Esophagus squamous epithelium (tissue), 5 donors: ENCODE measurements at regions not wholly inside any gene's neighbourhood (a gene's known extent, or its start where the extent isn't known, plus 50 kb on each side); places are given as distances from the start of the nearest gene placed in this dataset.
"Not testable (repeated sequence)": the region's sequence is repeated elsewhere in the genome, so short reads cannot be mapped to it uniquely, and the experiment has no call there.

Source experiments
- DNase-seq: peaks from one replicate; lab custom pipeline; 2025; lab: John Stamatoyannopoulos, UW
- H3K27ac ChIP-seq, 4 donors: fragments of 200-600 bp; sonication (generic); one replicate each; pipeline ENCODE4 v1.5.1; 2016 to 2019; ENCODE audit warnings: mild to moderate bottlenecking in 1 of 4
- H3K27me3 ChIP-seq, 4 donors: fragments of 200-600 bp; sonication (generic); 1 replicate in 3 of 4; 2 replicates in 1 of 4; pipeline versions ENCODE4 v1.5.1 to v1.6.0; 2017 to 2021; ENCODE audit warnings: antibody characterized with exemption in 1 of 4
- H3K36me3 ChIP-seq, 3 donors: fragments of 200-600 bp; sonication (generic); one replicate each; pipeline ENCODE4 v1.5.1; 2016 to 2019
- H3K4me1 ChIP-seq, 3 donors: fragments of 200-600 bp; sonication (generic); one replicate each; pipeline ENCODE4 v1.5.1; 2017 to 2019
- H3K4me3 ChIP-seq, 4 donors: fragments of 200-600 bp; sonication (generic); 1 replicate in 3 of 4; 2 replicates in 1 of 4; pipeline ENCODE4 v1.5.1; 2016 to 2019; ENCODE audit warnings: mild to moderate bottlenecking in 2 of 4, moderate library complexity in 1 of 4
- H3K9me3 ChIP-seq, 3 donors: fragments of 200-600 bp; sonication (generic); one replicate each; pipeline ENCODE4 v1.5.1; 2016 to 2019
- CTCF ChIP-seq, 6 experiments: fragments of 450-650 bp in 4 of 6; fragments of 200-600 bp in 2 of 6; sonication (generic) in 2 of 6; IDR thresholded peaks; one replicate each; pipeline ENCODE4 v1.5.1; 2016 to 2019; ENCODE audit warnings: antibody characterized with exemption in 6 of 6, mild to moderate bottlenecking in 4 of 6, moderate library complexity in 4 of 6
- POLR2A ChIP-seq, 4 donors: fragments of 450-650 bp; IDR thresholded peaks; one replicate each; pipeline ENCODE4 v1.6.1; 2017; ENCODE audit warnings: antibody characterized with exemption in 4 of 4, mild to moderate bottlenecking in 4 of 4, moderate library complexity in 3 of 4
- WGBS, 2 donors: methylation state at CpG; one replicate each; pipeline ENCODE4 v1.1.5; 2018; 5-methylcytosine and 5-hydroxymethylcytosine counted together
- intact Hi-C: fragments of 100-400 bp; cut with DNase I; formaldehyde crosslinking; loops from one replicate; pipeline ENCODE4 v1.15.0; 2022
- donor health status: DM: yes; HTN: yes; CAD: no.

- H3K36me3 ChIP-seq, H3K4me1 ChIP-seq, H3K27me3 ChIP-seq, H3K4me3 ChIP-seq, intact Hi-C loops, H3K27ac ChIP-seq, H3K9me3 ChIP-seq, DNase-seq: not testable (repeated sequence)
- 29 to 33% methylated on average over 7 of the region's 7 CpGs for WGBS, 2 donors
- TF ChIP-seq CTCF (IDR thresholded peaks at IDR 0.05), result peak in 3 of 6 experiments; percentile 8 to 48 (median 25)
Measured at GRCh38 chr1:166433404-166434304, 266.9 kb upstream of the FAM78B start.

DNA sequence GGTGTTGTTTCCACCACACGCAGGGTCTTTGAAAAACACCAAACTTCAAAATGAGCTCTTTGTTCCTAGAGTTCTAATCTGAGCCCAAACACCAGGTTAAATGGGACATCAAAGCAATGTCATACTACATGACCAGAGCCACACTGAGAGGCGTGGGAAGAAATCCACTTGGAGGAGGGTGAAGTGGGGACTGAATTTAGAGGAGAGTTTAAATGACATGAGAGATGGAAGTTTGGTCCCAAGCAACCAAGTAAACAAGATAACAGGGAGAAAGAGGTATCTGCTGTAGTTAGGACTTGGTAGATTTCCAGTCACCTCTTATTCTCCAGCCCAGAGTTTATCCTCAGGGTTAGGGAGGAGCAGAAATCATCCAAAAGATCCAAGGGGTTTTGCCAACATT lies 290.9 kb upstream of the FAM78B start:
- H3K4me3 ChIP-seq, result no peak overlapping the region
- no peak for TF ChIP-seq POLR2A (IDR thresholded peaks at IDR 0.05)
- no peak for TF ChIP-seq CTCF (IDR thresholded peaks at IDR 0.05)
- H3K36me3 ChIP-seq, result no peaks in the 10 kb centered on the region
- H3K27ac ChIP-seq, result no peak overlapping the region
- intact Hi-C loops, result no loop called here
- WGBS, 2 donors, result 79 to 82% methylated on average over 2 of the region's 2 CpGs
- no peaks in the 10 kb centered on the region for H3K4me1 ChIP-seq
- H3K27me3 ChIP-seq, result peaks cover 0 to 9% (median 0%) of the 10 kb centered on the region in 4 donors
- DNase-seq, result no peak
- no peaks in the 10 kb centered on the region for H3K9me3 ChIP-seq

- H3K4me3 ChIP-seq, result no peak overlapping the region
- no peak for DNase-seq
- no peak for TF ChIP-seq POLR2A (IDR thresholded peaks at IDR 0.05)
- TF ChIP-seq CTCF (IDR thresholded peaks at IDR 0.05), result no peak
- no peak overlapping the region for H3K27ac ChIP-seq
- H3K27me3 ChIP-seq, result no peaks in the 10 kb centered on the region
- H3K9me3 ChIP-seq, result peaks cover 0 to 11% (median 3%) of the 10 kb centered on the region in 3 donors
- WGBS, 2 donors, result 92 to 94% methylated on average over 1 of the region's 1 CpG
- no peaks in the 10 kb centered on the region for H3K36me3 ChIP-seq
- intact Hi-C loops, result no loop called here
- H3K4me1 ChIP-seq, result no peaks in the 10 kb centered on the region
Measured at GRCh38 chr1:166464333-166464732, 297.5 kb upstream of the FAM78B start.

GRCh38 chr1:166470014-166470413 lies 303.2 kb upstream of the FAM78B start:
- 79 to 82% methylated on average over 2 of the region's 2 CpGs for WGBS, 2 donors
- TF ChIP-seq POLR2A (IDR thresholded peaks at IDR 0.05) (no peak), CTCF (IDR thresholded peaks at IDR 0.05) (no peak)
- Histone ChIP-seq H3K9me3 (peaks cover 0 to 4% (median 3%) of the 10 kb centered on the region in 3 donors), H3K27ac (no peak overlapping the region), H3K4me3 (no peak overlapping the region), H3K4me1 (no peaks in the 10 kb centered on the region), H3K36me3 (no peaks in the 10 kb centered on the region), H3K27me3 (peaks cover 0 to 13% (median 0%) of the 10 kb centered on the region in 4 donors)
- intact Hi-C loops, result loop anchor here (10.0 kb wide), 1 partner anchor 545 kb away; no protein-coding TSS in a partner anchor
- no peak for DNase-seq

- intact Hi-C loops, result loop anchor here (10.0 kb wide), 1 partner anchor 546 kb away; no protein-coding TSS in a partner anchor
- no peaks in the 10 kb centered on the region for H3K4me1 ChIP-seq
Measured at GRCh38 chr1:166470441-166470840, 303.6 kb upstream of the FAM78B start.

More at GRCh38 chr1:166470441-166470840, 303.6 kb upstream of the FAM78B start:
- Histone ChIP-seq H3K4me3 (no peak overlapping the region), H3K36me3 (no peaks in the 10 kb centered on the region), H3K27me3 (peaks cover 0 to 13% (median 0%) of the 10 kb centered on the region in 4 donors), H3K9me3 (no peaks in the 10 kb centered on the region), H3K27ac (no peak overlapping the region)
- TF ChIP-seq POLR2A (IDR thresholded peaks at IDR 0.05) (no peak), CTCF (IDR thresholded peaks at IDR 0.05) (no peak)
- DNase-seq, result no peak
- 45 to 48% methylated on average over 2 of the region's 2 CpGs for WGBS, 2 donors
